ENCODE measurements at regions not wholly inside any gene's neighbourhood (a gene's known extent, or its start where the extent isn't known, plus 50 kb on each side); places are given as distances from the start of the nearest gene placed in this dataset.

- WGBS, result 92% methylated on average over 4 of the region's 4 CpGs
- no peak for DNase-seq
- no peak overlapping the region for H3K27ac ChIP-seq (ENCODE audit: low read length)
Measured at GRCh38 chr15:67973846-67974245, 80.3 kb upstream of the PIAS1 start.

GRCh38 chr15:67976506-67977073, 77.5 kb upstream of the PIAS1 start:
- no peak overlapping the region for H3K4me3 ChIP-seq (ENCODE audit: low read length)
- 95% methylated on average over 3 of the region's 3 CpGs for WGBS
- H3K27me3 ChIP-seq (ENCODE audit: control insufficient read depth, insufficient read depth), result no peaks in the 10 kb centered on the region
- no peaks in the 10 kb centered on the region for H3K4me1 ChIP-seq (ENCODE audit: control insufficient read depth, insufficient read depth, low read length)
- no peak overlapping the region for H3K27ac ChIP-seq (ENCODE audit: low read length)
- DNase-seq (no peak), ATAC-seq (no peak)
- H3K9me3 ChIP-seq (ENCODE audit: control insufficient read depth, low read length), result no peaks in the 10 kb centered on the region
- intact Hi-C loops (cut with DNase I), result no loop called here

More at GRCh38 chr15:67973846-67974245, 80.3 kb upstream of the PIAS1 start:
- intact Hi-C loops (cut with DNase I), result no loop called here
- no peaks in the 10 kb centered on the region for H3K4me1 ChIP-seq (ENCODE audit: control insufficient read depth, insufficient read depth, low read length)
- no peaks in the 10 kb centered on the region for H3K27me3 ChIP-seq (ENCODE audit: control insufficient read depth, insufficient read depth)
- no peak overlapping the region for H3K4me3 ChIP-seq (ENCODE audit: low read length)
- ATAC-seq, result no peak
- no peaks in the 10 kb centered on the region for H3K9me3 ChIP-seq (ENCODE audit: control insufficient read depth, low read length)

- 90% methylated on average over 3 of the region's 3 CpGs for WGBS
- no peaks in the 10 kb centered on the region for H3K27me3 ChIP-seq (ENCODE audit: control insufficient read depth, insufficient read depth)
- ATAC-seq, result no peak
- H3K4me1 ChIP-seq (ENCODE audit: control insufficient read depth, insufficient read depth, low read length), result no peaks in the 10 kb centered on the region
- intact Hi-C loops (cut with DNase I), result no loop called here
- DNase-seq, result no peak
- H3K4me3 ChIP-seq (ENCODE audit: low read length), result no peak overlapping the region
- H3K27ac ChIP-seq (ENCODE audit: low read length), result no peak overlapping the region
- H3K9me3 ChIP-seq (ENCODE audit: control insufficient read depth, low read length), result no peaks in the 10 kb centered on the region
Measured at GRCh38 chr15:67977414-67978089, 76.6 kb upstream of the PIAS1 start.

GRCh38 chr15:67979281-67979680, 74.8 kb upstream of the PIAS1 start:
- no peaks in the 10 kb centered on the region for H3K9me3 ChIP-seq (ENCODE audit: control insufficient read depth, low read length)
- DNase-seq (no peak), ATAC-seq (no peak)
- intact Hi-C loops (cut with DNase I), result no loop called here
- H3K27ac ChIP-seq (ENCODE audit: low read length), result no peak overlapping the region
- no peaks in the 10 kb centered on the region for H3K4me1 ChIP-seq (ENCODE audit: control insufficient read depth, insufficient read depth, low read length)
- H3K4me3 ChIP-seq (ENCODE audit: low read length), result no peak overlapping the region
- H3K27me3 ChIP-seq (ENCODE audit: control insufficient read depth, insufficient read depth), result no peaks in the 10 kb centered on the region

- no peaks in the 10 kb centered on the region for H3K9me3 ChIP-seq (ENCODE audit: control insufficient read depth, low read length)
- H3K4me3 ChIP-seq (ENCODE audit: low read length), result no peak overlapping the region
- WGBS, result 86% methylated on average over 2 of the region's 2 CpGs
- no peak overlapping the region for H3K27ac ChIP-seq (ENCODE audit: low read length)
- no peaks in the 10 kb centered on the region for H3K27me3 ChIP-seq (ENCODE audit: control insufficient read depth, insufficient read depth)
- intact Hi-C loops (cut with DNase I), result no loop called here
- DNase-seq (no peak), ATAC-seq (no peak)
- H3K4me1 ChIP-seq (ENCODE audit: control insufficient read depth, insufficient read depth, low read length), result no peaks in the 10 kb centered on the region
Measured at GRCh38 chr15:67980171-67980570, 73.9 kb upstream of the PIAS1 start.

GRCh38 chr15:67980773-67981685, 73.1 kb upstream of the PIAS1 start:
- Histone ChIP-seq H3K27me3 (ENCODE audit: control insufficient read depth, insufficient read depth) (no peaks in the 10 kb centered on the region), H3K27ac (ENCODE audit: low read length) (no peak overlapping the region), H3K9me3 (ENCODE audit: control insufficient read depth, low read length) (no peaks in the 10 kb centered on the region), H3K4me3 (ENCODE audit: low read length) (no peak overlapping the region), H3K4me1 (ENCODE audit: control insufficient read depth, insufficient read depth, low read length) (no peaks in the 10 kb centered on the region)
- ATAC-seq (no peak), DNase-seq (no peak)
- WGBS, result 86% methylated on average over 4 of the region's 4 CpGs
- intact Hi-C loops (cut with DNase I), result no loop called here

DNA sequence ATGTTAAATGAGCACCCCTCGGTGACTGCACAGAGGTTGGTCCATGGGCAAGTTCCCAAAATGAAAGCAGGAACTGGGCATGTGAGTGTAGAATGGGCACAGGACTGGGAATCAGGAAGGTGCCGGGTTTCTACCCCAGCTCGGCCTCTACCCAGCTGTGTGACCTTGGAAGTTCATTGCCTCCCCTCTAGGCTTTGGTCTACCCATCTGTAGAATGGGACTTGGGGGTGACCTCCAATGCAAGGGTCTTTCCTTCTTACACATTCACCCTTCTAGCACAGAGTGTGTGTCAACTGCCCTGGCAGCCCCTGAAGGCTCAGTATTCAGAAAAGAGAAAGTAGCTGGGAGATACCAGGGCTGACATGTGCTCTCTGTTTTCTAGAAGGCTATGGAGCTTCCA, 72.3 kb upstream of the PIAS1 start:
- H3K4me1 ChIP-seq (ENCODE audit: control insufficient read depth, insufficient read depth, low read length), result no peaks in the 10 kb centered on the region
- ATAC-seq (no peak), DNase-seq (no peak)
- H3K27ac ChIP-seq (ENCODE audit: low read length), result no peak overlapping the region
- H3K9me3 ChIP-seq (ENCODE audit: control insufficient read depth, low read length), result no peaks in the 10 kb centered on the region
- intact Hi-C loops (cut with DNase I), result no loop called here
- 91% methylated on average over 3 of the region's 3 CpGs for WGBS
- H3K27me3 ChIP-seq (ENCODE audit: control insufficient read depth, insufficient read depth), result no peaks in the 10 kb centered on the region
- no peak overlapping the region for H3K4me3 ChIP-seq (ENCODE audit: low read length)

- DNase-seq (no peak), ATAC-seq (no peak)
- H3K27me3 ChIP-seq (ENCODE audit: control insufficient read depth, insufficient read depth), result no peaks in the 10 kb centered on the region
- intact Hi-C loops (cut with DNase I), result no loop called here
- no peak overlapping the region for H3K4me3 ChIP-seq (ENCODE audit: low read length)
- no peaks in the 10 kb centered on the region for H3K4me1 ChIP-seq (ENCODE audit: control insufficient read depth, insufficient read depth, low read length)
- no peak overlapping the region for H3K27ac ChIP-seq (ENCODE audit: low read length)
- no peaks in the 10 kb centered on the region for H3K9me3 ChIP-seq (ENCODE audit: control insufficient read depth, low read length)
- 98% methylated on average over 2 of the region's 2 CpGs for WGBS
Measured at GRCh38 chr15:67991706-67992105, 62.4 kb upstream of the PIAS1 start.

GRCh38 chr15:67992411-67992810, 61.7 kb upstream of the PIAS1 start:
- intact Hi-C loops (cut with DNase I), result no loop called here
- Histone ChIP-seq H3K27ac (ENCODE audit: low read length) (no peak overlapping the region), H3K27me3 (ENCODE audit: control insufficient read depth, insufficient read depth) (no peaks in the 10 kb centered on the region), H3K4me1 (ENCODE audit: control insufficient read depth, insufficient read depth, low read length) (no peaks in the 10 kb centered on the region), H3K9me3 (ENCODE audit: control insufficient read depth, low read length) (no peaks in the 10 kb centered on the region), H3K4me3 (ENCODE audit: low read length) (no peak overlapping the region)
- WGBS, result 90% methylated on average over 5 of the region's 5 CpGs
- no peak for DNase-seq
- no peak for ATAC-seq

DNA sequence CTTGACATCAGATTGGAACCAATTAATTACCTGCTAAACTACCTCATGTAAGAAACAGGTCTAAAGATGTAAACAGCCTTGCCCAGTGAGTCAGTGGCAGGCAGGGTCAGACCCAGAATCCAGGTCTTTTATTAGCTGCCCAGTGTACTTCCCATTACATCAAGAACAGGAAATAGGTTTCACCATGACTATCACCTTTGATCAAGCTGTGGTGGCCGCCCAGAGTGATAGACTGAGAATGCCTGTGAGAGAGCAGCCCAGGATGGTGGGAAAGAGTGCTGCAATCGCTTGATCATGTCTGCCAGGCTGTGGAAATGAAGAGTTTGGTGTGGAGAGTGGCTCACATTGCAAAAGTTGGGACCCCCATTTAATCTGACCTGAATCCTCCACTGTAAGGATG, 61.3 kb upstream of the PIAS1 start:
- intact Hi-C loops (cut with DNase I), result no loop called here
- DNase-seq (no peak), ATAC-seq (no peak)
- no peaks in the 10 kb centered on the region for H3K4me1 ChIP-seq (ENCODE audit: control insufficient read depth, insufficient read depth, low read length)
- WGBS, result 94% methylated on average over 2 of the region's 2 CpGs
- no peak overlapping the region for H3K27ac ChIP-seq (ENCODE audit: low read length)
- no peaks in the 10 kb centered on the region for H3K9me3 ChIP-seq (ENCODE audit: control insufficient read depth, low read length)
- H3K4me3 ChIP-seq (ENCODE audit: low read length), result no peak overlapping the region
- H3K27me3 ChIP-seq (ENCODE audit: control insufficient read depth, insufficient read depth), result no peaks in the 10 kb centered on the region

GRCh38 chr15:67997996-67998395, 56.1 kb upstream of the PIAS1 start:
- no peak for ATAC-seq
- Histone ChIP-seq H3K27ac (ENCODE audit: low read length) (no peak overlapping the region), H3K4me1 (ENCODE audit: control insufficient read depth, insufficient read depth, low read length) (no peaks in the 10 kb centered on the region), H3K9me3 (ENCODE audit: control insufficient read depth, low read length) (no peaks in the 10 kb centered on the region), H3K4me3 (ENCODE audit: low read length) (no peak overlapping the region), H3K27me3 (ENCODE audit: control insufficient read depth, insufficient read depth) (no peaks in the 10 kb centered on the region)
- 94% methylated on average over 1 of the region's 1 CpG for WGBS
- no peak for DNase-seq
- intact Hi-C loops (cut with DNase I), result no loop called here

All from right cardiac atrium (tissue), 5 donors.